Left cardiac atrium (tissue), 4 donors: ENCODE measurements at regions not wholly inside any gene's neighbourhood (a gene's known extent, or its start where the extent isn't known, plus 50 kb on each side); places are given as distances from the start of the nearest gene placed in this dataset.
"Not testable (repeated sequence)": the region's sequence is repeated elsewhere in the genome, so short reads cannot be mapped to it uniquely, and the experiment has no call there.

Source experiments
- ATAC-seq, 2 donors: fragments of 200-7000 bp; cut with Tn5 transposase; one replicate each; pipeline ENCODE4 v1.9.1; 2020; ENCODE audit warnings: mild to moderate bottlenecking in 2 of 2, moderate library complexity in 2 of 2
- DNase-seq: peaks from one replicate; pipeline ENCODE4 v3.0.0-alpha.2; 2020
- intact Hi-C, 2 donors: fragments of 100-400 bp; cut with DNase I; formaldehyde crosslinking; loops; one replicate each; pipeline versions ENCODE4 v1.14.1 to v1.15.1; 2022 to 2023
- donor health status: DM: no; HTN: yes; CAD: no.
- donor health status: DM: no; HTN: yes; CAD: no; lungs with severe emphysema.
- donor health status: DM: yes; HTN: yes; CAD: no.
- donor health status: Dilated cardiomyopathy.

DNA sequence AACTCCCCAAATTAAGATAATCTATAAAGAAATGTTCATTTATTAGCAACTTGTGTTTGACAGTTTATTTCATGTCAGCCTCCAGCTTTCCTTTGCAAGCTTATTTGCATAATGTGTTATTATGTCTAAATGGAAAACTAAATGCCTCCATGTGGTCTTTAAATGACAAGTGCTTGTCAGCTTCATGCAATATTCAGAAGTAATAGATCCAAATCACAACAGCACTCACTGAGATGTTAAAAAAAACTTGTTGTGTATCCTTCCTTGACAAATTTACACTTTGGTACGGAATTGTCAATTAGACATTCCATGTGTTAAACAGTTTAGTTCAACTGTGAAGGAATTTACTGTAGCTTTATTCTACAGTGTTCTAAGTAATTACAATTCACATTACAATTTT lies 124.4 kb upstream of the PTBP2 start:
- ATAC-seq = no peak
- DNase-seq = no peak
- intact Hi-C loops = no loop called here

- intact Hi-C loops = no loop called here
- DNase-seq (no peak), ATAC-seq (no peak)
Observed at GRCh38 chr1:96598416-96599168, 123.0 kb upstream of the PTBP2 start.

DNA sequence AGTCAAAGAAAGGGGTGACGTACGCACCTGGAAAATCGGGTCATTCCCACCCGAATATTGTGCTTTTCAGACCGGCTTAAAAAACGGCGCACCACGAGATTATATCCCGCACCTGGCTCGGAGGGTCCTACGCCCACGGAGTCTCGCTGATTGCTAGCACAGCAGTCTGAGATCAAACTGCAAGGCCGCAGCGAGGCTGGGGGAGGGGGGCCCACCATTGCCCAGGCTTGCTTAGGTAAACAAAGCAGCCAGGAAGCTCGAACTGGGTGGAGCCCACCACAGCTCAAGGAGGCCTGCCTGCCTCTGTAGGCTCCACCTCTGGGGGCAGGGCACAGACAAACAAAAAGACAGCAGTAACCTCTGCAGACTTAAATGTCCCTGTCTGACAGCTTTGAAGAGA lies 117.0 kb upstream of the PTBP2 start:
- intact Hi-C loops, DNase-seq, ATAC-seq: not testable (repeated sequence)

- ATAC-seq, DNase-seq, intact Hi-C loops: not testable (repeated sequence)
Observed at GRCh38 chr1:96617375-96617774, 104.2 kb upstream of the PTBP2 start.

GRCh38 chr1:96632045-96632664 lies 89.4 kb upstream of the PTBP2 start:
- no peak for DNase-seq
- intact Hi-C loops = no loop called here
- no peak for ATAC-seq

GRCh38 chr1:96633695-96634094 lies 87.9 kb upstream of the PTBP2 start:
- DNase-seq = no peak
- no peak for ATAC-seq
- intact Hi-C loops = no loop called here

DNA sequence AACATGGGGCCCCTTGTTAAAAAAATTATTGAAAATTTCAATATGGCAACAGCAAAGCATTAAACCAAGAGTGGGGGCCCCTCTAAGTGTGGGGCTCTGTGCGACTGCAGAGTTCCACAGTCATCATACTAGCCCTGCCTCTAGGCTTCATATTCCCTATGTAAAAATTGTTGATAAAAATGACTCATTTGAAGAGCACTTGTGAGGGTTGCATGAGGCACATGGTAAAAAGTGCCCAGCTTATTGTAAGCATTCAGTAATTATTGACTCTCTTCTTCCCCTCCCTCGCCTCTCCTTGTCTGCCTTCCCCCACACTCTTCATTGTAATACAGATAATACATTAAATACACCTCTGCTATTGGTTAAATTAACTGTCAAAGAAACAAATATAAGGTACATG lies 86.7 kb upstream of the PTBP2 start:
- DNase-seq (no peak), ATAC-seq (no peak)
- intact Hi-C loops = no loop called here

DNA sequence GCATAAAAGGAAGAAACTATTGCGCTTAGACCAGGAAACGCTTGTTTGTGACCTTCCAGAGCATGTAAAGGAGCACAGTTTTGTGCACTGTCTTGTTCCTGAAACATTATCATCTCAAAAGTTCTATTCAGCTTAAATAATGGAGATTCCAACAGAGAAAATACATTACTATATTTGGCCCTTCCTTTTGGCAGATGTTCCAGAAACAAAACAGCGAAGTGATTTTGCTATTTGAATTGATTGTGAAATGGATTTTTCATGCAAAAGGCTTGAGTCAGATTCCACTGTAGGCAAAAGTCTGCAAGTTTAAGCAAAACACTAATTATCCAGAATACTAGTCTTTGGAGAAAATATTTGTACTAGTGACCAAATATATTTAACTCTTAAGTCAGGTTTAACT lies 80.3 kb upstream of the PTBP2 start:
- DNase-seq = no peak
- ATAC-seq = no peak
- intact Hi-C loops = no loop called here

DNA sequence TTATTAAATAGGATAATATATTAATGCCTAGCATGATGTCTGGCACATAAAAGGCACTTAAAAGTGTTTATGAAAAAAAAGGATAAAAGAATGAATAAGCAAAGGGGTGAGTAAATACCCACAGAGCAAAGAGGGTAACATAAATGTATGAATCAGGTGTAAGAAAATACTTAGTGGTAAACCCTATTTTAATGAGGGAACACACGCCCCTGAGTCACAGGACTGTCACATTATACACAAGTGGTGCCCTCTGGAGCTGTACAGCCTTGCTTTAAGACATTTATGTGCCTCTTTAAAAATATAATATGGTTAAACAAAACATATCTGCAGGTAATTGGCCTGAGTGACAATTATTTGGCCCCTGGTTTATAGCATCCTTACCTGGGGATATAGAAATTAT lies 78.1 kb upstream of the PTBP2 start:
- intact Hi-C loops = no loop called here
- no peak for ATAC-seq
- DNase-seq = no peak

DNA sequence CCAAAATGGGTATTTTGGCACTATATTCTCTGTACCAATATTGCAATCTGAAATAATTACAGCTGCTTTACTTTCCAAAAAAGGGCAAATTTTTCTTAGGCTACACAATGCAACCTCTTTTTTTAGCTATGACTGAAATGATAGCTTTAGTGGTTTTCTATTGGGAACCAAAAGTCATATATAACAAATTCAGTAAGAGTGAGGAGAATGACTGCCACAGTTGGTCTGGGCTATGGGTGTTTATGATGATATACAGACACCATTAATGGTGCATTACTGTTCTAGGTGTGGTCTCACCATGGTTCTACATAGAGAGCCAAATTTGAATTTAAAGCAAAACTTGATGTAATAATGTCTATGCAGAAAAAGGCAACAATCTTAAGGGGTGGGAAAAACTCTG lies 72.3 kb upstream of the PTBP2 start:
- ATAC-seq = no peak
- no peak for DNase-seq
- intact Hi-C loops = no loop called here

GRCh38 chr1:96651517-96651916 lies 70.1 kb upstream of the PTBP2 start:
- DNase-seq (no peak), ATAC-seq (no peak)
- intact Hi-C loops = no loop called here

GRCh38 chr1:96660051-96660450 lies 61.5 kb upstream of the PTBP2 start:
- DNase-seq (no peak), ATAC-seq (no peak)
- intact Hi-C loops = no loop called here

DNA sequence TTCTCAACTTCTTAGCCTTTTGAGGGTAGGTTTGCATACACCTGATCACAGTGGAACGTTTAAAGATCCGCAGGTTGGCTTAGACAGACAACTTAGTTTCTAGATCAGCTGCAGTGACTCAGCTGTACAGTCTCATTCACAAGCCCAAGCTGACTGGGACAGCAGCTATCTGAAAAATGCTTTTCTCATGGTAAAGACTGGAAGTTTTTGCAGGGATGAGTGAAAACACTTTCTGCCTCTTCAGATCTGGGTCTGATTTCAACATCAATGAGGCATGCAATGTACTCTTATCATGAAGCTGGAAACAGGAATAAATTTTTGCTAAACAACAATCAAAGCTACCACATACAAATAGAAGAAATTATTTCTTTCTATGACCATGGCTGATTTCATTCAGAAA lies 61.1 kb upstream of the PTBP2 start:
- DNase-seq = no peak
- ATAC-seq = no peak
- intact Hi-C loops = no loop called here
